Stimulated activated memory B cell treated with anti-CD40 and anti-IgM and Interleukin-4, amounts not matched to agents 10 μg/mL and 1 μg/mL and 100 μg/mL, for 72 hours (primary cell): ENCODE measurements at regions not wholly inside any gene's neighbourhood (a gene's known extent, or its start where the extent isn't known, plus 50 kb on each side); places are given as distances from the start of the nearest gene placed in this dataset.

ENCODE experiments used
- ATAC-seq: fragments of 150-1000 bp; cut with Tn5 transposase; 2 replicates; pipeline ENCODE4 v1.10.0; 2021
- H3K27ac Mint-ChIP-seq: one replicate; pipeline ENCODE4 v1.8.0; 2022; ENCODE audit warnings: mild to moderate bottlenecking, mixed read lengths
- H3K27me3 Mint-ChIP-seq: one replicate; pipeline ENCODE4 v1.8.0; 2022; ENCODE audit warnings: mixed read lengths
- H3K36me3 Mint-ChIP-seq: one replicate; pipeline ENCODE4 v1.8.0; 2022; ENCODE audit warnings: mixed read lengths
- H3K4me1 Mint-ChIP-seq: one replicate; pipeline ENCODE4 v1.8.0; 2022; ENCODE audit warnings: mixed read lengths
- H3K4me3 Mint-ChIP-seq: one replicate; pipeline ENCODE4 v1.8.0; 2022; ENCODE audit warnings: mild to moderate bottlenecking, moderate library complexity, mixed read lengths
- H3K9me3 Mint-ChIP-seq: one replicate; pipeline ENCODE4 v1.8.0; 2022; ENCODE audit warnings: mixed read lengths

DNA sequence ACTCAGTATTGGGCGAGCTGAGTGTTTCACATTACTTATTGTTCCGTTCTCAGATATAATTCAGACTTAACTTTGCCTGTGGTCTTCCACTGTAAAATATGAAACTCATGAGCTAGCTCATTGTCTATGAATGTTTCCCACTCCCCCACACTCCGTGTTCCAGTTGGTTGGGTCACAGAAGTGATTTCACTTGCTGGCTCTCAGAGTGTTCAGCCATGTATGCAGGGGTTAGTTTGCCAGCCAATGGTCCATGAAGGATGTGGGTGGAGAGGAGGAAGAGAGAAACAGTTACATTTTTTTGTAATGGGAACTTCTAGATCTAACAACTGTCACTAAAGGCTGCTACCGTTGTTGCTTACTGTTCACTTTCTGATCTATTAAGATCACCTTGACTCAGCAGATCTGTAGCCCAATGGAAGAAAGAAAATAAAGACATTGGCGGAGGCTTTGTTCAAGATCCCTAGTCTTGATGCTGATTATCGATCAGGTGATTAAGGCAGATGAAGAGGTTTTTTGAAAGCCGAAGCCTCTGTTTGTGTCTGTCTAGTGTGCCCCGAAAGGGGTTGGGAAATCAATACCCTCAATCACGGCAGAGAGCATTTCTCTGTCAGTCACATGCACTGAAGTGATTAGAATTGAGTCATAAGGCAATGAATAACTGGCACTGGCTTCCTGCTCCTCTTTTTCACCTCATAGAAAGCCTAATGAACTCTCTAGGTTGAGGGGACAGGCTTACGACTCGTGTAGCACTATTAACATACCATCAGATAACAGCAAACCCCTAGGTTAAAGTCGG is 279.7 kb upstream of the FIGN start:
- no peak overlapping the region for H3K27ac Mint-ChIP-seq
- no peaks in the 10 kb centered on the region for H3K36me3 Mint-ChIP-seq

DNA sequence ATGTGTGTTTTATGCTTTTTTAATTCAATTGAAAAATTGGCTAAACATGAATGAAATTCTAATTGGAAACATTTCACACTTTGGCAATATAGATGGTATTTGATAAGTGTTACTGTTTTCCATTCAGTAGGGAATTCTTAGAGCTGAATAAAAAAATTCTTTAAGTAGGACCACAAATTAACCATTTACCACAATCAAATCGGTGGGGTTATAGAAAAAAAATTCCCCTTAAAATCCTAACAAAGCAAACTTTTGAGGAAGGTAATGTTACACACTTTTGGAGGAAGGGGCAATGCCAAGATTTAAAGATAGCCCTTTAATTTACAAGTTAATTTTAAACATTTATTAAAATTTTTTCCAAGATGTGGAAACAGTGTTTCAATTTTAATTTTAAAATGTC is 279.0 kb upstream of the FIGN start:
- H3K4me1 Mint-ChIP-seq: no peaks in the 10 kb centered on the region
- no peaks in the 10 kb centered on the region for H3K36me3 Mint-ChIP-seq
- no peak overlapping the region for H3K27ac Mint-ChIP-seq
- H3K27me3 Mint-ChIP-seq: no peaks in the 10 kb centered on the region
- no peak for ATAC-seq
- H3K4me3 Mint-ChIP-seq: no peak overlapping the region
- H3K9me3 Mint-ChIP-seq: peaks cover 2% of the 10 kb centered on the region

More for the DNA sequence above, 279.7 kb upstream of the FIGN start:
- peak; percentile 75 for ATAC-seq
- Mint-ChIP-seq H3K4me3 (no peak overlapping the region), H3K4me1 (no peaks in the 10 kb centered on the region), H3K9me3 (peaks cover 2% of the 10 kb centered on the region), H3K27me3 (no peaks in the 10 kb centered on the region)

GRCh38 chr2:164014068-164014731 is 278.4 kb upstream of the FIGN start:
- no peak for ATAC-seq
- H3K4me3 Mint-ChIP-seq: no peak overlapping the region
- H3K4me1 Mint-ChIP-seq: no peaks in the 10 kb centered on the region

DNA sequence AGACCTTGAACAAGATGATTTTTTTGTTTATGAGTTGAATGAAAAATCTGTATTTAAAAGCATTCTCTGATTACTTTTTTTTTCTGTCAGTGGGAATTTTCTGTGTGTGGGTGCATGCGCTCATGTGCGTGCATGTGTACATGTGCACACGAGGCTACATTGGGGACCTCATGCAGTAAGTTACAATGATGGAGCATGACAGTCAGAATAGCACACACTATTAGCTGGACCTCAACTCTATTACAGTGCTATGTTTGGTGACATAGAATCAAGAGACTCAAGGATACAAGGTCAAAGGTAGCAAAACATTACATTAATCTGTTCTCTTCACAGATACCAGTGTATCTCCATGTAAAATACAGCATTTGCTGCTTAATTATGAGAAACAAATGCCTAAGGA is 276.8 kb upstream of the FIGN start:
- H3K27ac Mint-ChIP-seq: no peak overlapping the region
- H3K4me1 Mint-ChIP-seq: no peaks in the 10 kb centered on the region
- no peaks in the 10 kb centered on the region for H3K27me3 Mint-ChIP-seq
- no peak overlapping the region for H3K4me3 Mint-ChIP-seq
- no peaks in the 10 kb centered on the region for H3K36me3 Mint-ChIP-seq
- ATAC-seq: no peak
- peaks cover 2% of the 10 kb centered on the region for H3K9me3 Mint-ChIP-seq

More at GRCh38 chr2:164014068-164014731, 278.4 kb upstream of the FIGN start:
- Mint-ChIP-seq H3K27ac (no peak overlapping the region), H3K36me3 (no peaks in the 10 kb centered on the region), H3K9me3 (peaks cover 2% of the 10 kb centered on the region), H3K27me3 (no peaks in the 10 kb centered on the region)

GRCh38 chr2:164009756-164010337 is 274.0 kb upstream of the FIGN start:
- H3K4me1 Mint-ChIP-seq: no peaks in the 10 kb centered on the region
- no peaks in the 10 kb centered on the region for H3K9me3 Mint-ChIP-seq
- H3K4me3 Mint-ChIP-seq: no peak overlapping the region
- no peaks in the 10 kb centered on the region for H3K27me3 Mint-ChIP-seq
- ATAC-seq: no peak
- H3K27ac Mint-ChIP-seq: no peak overlapping the region
- H3K36me3 Mint-ChIP-seq: no peaks in the 10 kb centered on the region

DNA sequence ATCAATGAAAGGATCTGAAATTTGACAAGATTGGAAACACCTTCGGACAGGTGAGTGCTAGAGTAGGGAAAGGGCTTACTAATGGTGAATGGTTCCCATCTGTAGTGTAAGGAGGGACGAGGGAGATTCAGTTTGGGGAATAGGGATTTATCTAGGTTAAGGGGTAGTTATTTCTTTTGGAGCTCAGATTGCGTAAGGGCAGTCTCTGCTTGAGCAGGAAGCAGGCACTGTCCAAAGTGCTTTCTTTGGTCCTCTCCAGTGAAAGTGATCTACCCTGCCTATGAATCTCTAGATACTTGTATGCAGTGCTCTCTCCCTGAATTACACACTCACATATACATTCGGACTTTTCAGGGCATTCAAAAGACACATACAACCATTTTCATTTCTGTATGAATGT is 272.9 kb upstream of the FIGN start:
- no peak overlapping the region for H3K4me3 Mint-ChIP-seq
- no peak overlapping the region for H3K27ac Mint-ChIP-seq
- no peaks in the 10 kb centered on the region for H3K9me3 Mint-ChIP-seq
- H3K27me3 Mint-ChIP-seq: no peaks in the 10 kb centered on the region
- no peaks in the 10 kb centered on the region for H3K4me1 Mint-ChIP-seq
- no peak for ATAC-seq
- H3K36me3 Mint-ChIP-seq: no peaks in the 10 kb centered on the region

- Mint-ChIP-seq H3K36me3 (no peaks in the 10 kb centered on the region), H3K4me1 (no peaks in the 10 kb centered on the region), H3K27me3 (no peaks in the 10 kb centered on the region), H3K9me3 (no peaks in the 10 kb centered on the region), H3K27ac (no peak overlapping the region), H3K4me3 (no peak overlapping the region)
- no peak for ATAC-seq
These were observed 270.9 kb upstream of the FIGN start for GRCh38 chr2:164006704-164007103.

- H3K4me3 Mint-ChIP-seq: no peak overlapping the region
- no peak for ATAC-seq
- H3K9me3 Mint-ChIP-seq: no peaks in the 10 kb centered on the region
- no peaks in the 10 kb centered on the region for H3K27me3 Mint-ChIP-seq
- H3K36me3 Mint-ChIP-seq: no peaks in the 10 kb centered on the region
- no peaks in the 10 kb centered on the region for H3K4me1 Mint-ChIP-seq
- no peak overlapping the region for H3K27ac Mint-ChIP-seq
These were observed 264.4 kb upstream of the FIGN start for GRCh38 chr2:164000176-164000575.

- Mint-ChIP-seq H3K36me3 (no peaks in the 10 kb centered on the region), H3K9me3 (no peaks in the 10 kb centered on the region), H3K4me1 (no peaks in the 10 kb centered on the region), H3K4me3 (no peak overlapping the region), H3K27me3 (no peaks in the 10 kb centered on the region), H3K27ac (no peak overlapping the region)
- ATAC-seq: no peak
These were observed 261.7 kb upstream of the FIGN start for GRCh38 chr2:163997466-163997865.

DNA sequence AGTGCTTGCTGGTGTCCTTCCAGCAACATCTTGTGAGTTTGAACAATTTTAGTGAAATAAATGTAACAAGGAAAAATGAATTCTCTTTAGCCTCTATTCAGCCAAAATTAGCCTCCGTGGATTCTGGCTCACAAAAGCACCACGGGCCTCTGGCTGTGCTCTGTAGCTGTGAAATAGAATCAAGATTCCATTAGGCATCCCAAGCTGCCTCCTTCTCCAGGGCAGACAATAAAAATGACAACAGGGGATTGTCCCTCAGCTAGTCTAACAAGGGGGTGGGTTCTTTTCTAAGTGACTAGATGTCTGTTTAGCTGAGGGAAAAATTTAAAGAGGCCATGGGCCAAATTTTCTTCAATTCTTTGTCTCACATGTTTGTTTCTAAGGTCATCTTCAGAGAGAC is 254.7 kb upstream of the FIGN start:
- no peaks in the 10 kb centered on the region for H3K4me1 Mint-ChIP-seq
- no peak overlapping the region for H3K4me3 Mint-ChIP-seq
- no peaks in the 10 kb centered on the region for H3K36me3 Mint-ChIP-seq
- no peaks in the 10 kb centered on the region for H3K27me3 Mint-ChIP-seq
- no peak for ATAC-seq
- no peak overlapping the region for H3K27ac Mint-ChIP-seq
- no peaks in the 10 kb centered on the region for H3K9me3 Mint-ChIP-seq

GRCh38 chr2:163990101-163990500 is 254.3 kb upstream of the FIGN start:
- no peaks in the 10 kb centered on the region for H3K36me3 Mint-ChIP-seq
- no peaks in the 10 kb centered on the region for H3K4me1 Mint-ChIP-seq
- H3K9me3 Mint-ChIP-seq: no peaks in the 10 kb centered on the region
- H3K27ac Mint-ChIP-seq: no peak overlapping the region
- H3K4me3 Mint-ChIP-seq: no peak overlapping the region
- ATAC-seq: no peak
- no peaks in the 10 kb centered on the region for H3K27me3 Mint-ChIP-seq

GRCh38 chr2:163987175-163987940 is 251.6 kb upstream of the FIGN start:
- Mint-ChIP-seq H3K4me3 (no peak overlapping the region), H3K4me1 (no peaks in the 10 kb centered on the region), H3K9me3 (no peaks in the 10 kb centered on the region), H3K27ac (no peak overlapping the region), H3K27me3 (no peaks in the 10 kb centered on the region), H3K36me3 (no peaks in the 10 kb centered on the region)
- no peak for ATAC-seq

GRCh38 chr2:163984986-163985385 is 249.2 kb upstream of the FIGN start:
- Mint-ChIP-seq H3K9me3 (no peaks in the 10 kb centered on the region), H3K4me3 (no peak overlapping the region)
- ATAC-seq: no peak

DNA sequence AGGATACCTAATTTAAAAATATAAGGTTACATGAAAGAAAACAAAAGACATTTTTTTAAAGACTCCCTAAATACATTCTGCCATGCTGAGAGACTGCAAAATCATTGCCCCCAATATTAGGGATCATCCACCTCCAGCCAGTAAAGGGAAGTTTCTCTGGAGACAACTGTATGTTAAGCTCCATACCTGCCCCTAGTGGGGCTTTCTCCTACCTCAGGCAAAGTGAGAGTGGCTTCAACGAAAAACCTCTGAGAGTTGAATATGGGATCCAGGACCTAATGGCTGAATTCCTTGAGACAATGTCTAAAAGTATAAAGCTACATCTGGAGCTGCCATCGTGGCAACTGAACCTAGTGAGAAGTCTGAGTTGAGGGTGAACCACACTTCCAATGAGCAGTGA is 248.1 kb upstream of the FIGN start:
- no peak overlapping the region for H3K27ac Mint-ChIP-seq
- H3K27me3 Mint-ChIP-seq: no peaks in the 10 kb centered on the region
- ATAC-seq: no peak
- H3K4me1 Mint-ChIP-seq: no peaks in the 10 kb centered on the region
- H3K36me3 Mint-ChIP-seq: no peaks in the 10 kb centered on the region
- H3K4me3 Mint-ChIP-seq: no peak overlapping the region
- H3K9me3 Mint-ChIP-seq: no peaks in the 10 kb centered on the region

More at GRCh38 chr2:163984986-163985385, 249.2 kb upstream of the FIGN start:
- no peaks in the 10 kb centered on the region for H3K27me3 Mint-ChIP-seq
- H3K4me1 Mint-ChIP-seq: no peaks in the 10 kb centered on the region
- no peak overlapping the region for H3K27ac Mint-ChIP-seq
- no peaks in the 10 kb centered on the region for H3K36me3 Mint-ChIP-seq

GRCh38 chr2:163982938-163983337 is 247.1 kb upstream of the FIGN start:
- no peak for ATAC-seq
- no peak overlapping the region for H3K27ac Mint-ChIP-seq
- no peaks in the 10 kb centered on the region for H3K9me3 Mint-ChIP-seq
- H3K4me3 Mint-ChIP-seq: no peak overlapping the region
- no peaks in the 10 kb centered on the region for H3K36me3 Mint-ChIP-seq
- no peaks in the 10 kb centered on the region for H3K27me3 Mint-ChIP-seq
- no peaks in the 10 kb centered on the region for H3K4me1 Mint-ChIP-seq
